ENCODE measurements at regions not wholly inside any gene's neighbourhood (a gene's known extent, or its start where the extent isn't known, plus 50 kb on each side); places are given as distances from the start of the nearest gene placed in this dataset.

- Histone ChIP-seq H3K27ac (no peak overlapping the region), H3K9me3 (ENCODE audit: low read depth) (no peaks in the 10 kb centered on the region), H3K36me3 (no peaks in the 10 kb centered on the region), H3K4me3 (no peak overlapping the region), H3K4me1 (ENCODE audit: low read depth) (no peaks in the 10 kb centered on the region), H3K27me3 (no peaks in the 10 kb centered on the region)
- no peak for TF ChIP-seq CTCF (IDR thresholded peaks at IDR 0.05; ENCODE audit: low read depth, low read length)
- DNase-seq (ENCODE audit: low read depth in 1 of 2, low spot score in 1 of 2), result no peak
Observed at GRCh38 chr11:122168218-122168617, 52.2 kb upstream of the BLID start.

GRCh38 chr11:122167100-122167499, 51.1 kb upstream of the BLID start:
- Histone ChIP-seq H3K4me1 (ENCODE audit: low read depth) (no peaks in the 10 kb centered on the region), H3K27ac (no peak overlapping the region), H3K27me3 (no peaks in the 10 kb centered on the region), H3K9me3 (ENCODE audit: low read depth) (no peaks in the 10 kb centered on the region), H3K4me3 (no peak overlapping the region), H3K36me3 (no peaks in the 10 kb centered on the region)
- peak in 1 of 2 donors; percentile 86 for DNase-seq (ENCODE audit: low read depth in 1 of 2, low spot score in 1 of 2)
- no peak for TF ChIP-seq CTCF (IDR thresholded peaks at IDR 0.05; ENCODE audit: low read depth, low read length)

- no peaks in the 10 kb centered on the region for H3K4me1 ChIP-seq (ENCODE audit: low read depth)
- no peak overlapping the region for H3K27ac ChIP-seq
- no peak overlapping the region for H3K4me3 ChIP-seq
- DNase-seq (ENCODE audit: low read depth in 1 of 2, low spot score in 1 of 2), result peak in 1 of 2 donors; percentile 52
- H3K9me3 ChIP-seq (ENCODE audit: low read depth), result no peaks in the 10 kb centered on the region
- H3K36me3 ChIP-seq, result no peaks in the 10 kb centered on the region
- TF ChIP-seq CTCF (IDR thresholded peaks at IDR 0.05; ENCODE audit: low read depth, low read length), result no peak
- no peaks in the 10 kb centered on the region for H3K27me3 ChIP-seq
Observed at GRCh38 chr11:122165607-122166371, 49.8 kb upstream of the BLID start.

All from cardiac muscle cell (in vitro differentiated cells and primary cell).